Skeletal muscle tissue (tissue), 3 donors: ENCODE measurements at regions not wholly inside any gene's neighbourhood (a gene's known extent, or its start where the extent isn't known, plus 50 kb on each side); places are given as distances from the start of the nearest gene placed in this dataset.
"Not testable (repeated sequence)": the region's sequence is repeated elsewhere in the genome, so short reads cannot be mapped to it uniquely, and the experiment has no call there.

Experiments
- H3K27ac ChIP-seq: one replicate; pipeline ENCODE4 v1.7.0; 2013; ENCODE audit warnings: mild to moderate bottlenecking, low read depth, low read length, inconsistent platforms
- H3K27me3 ChIP-seq, 3 donors: one replicate each; pipeline ENCODE4 v1.7.0; 2013; ENCODE audit warnings: low read length in 3 of 3; ENCODE audit not compliant: control insufficient read depth in 3 of 3, insufficient read depth in 3 of 3
- H3K36me3 ChIP-seq, 3 donors: one replicate each; pipeline ENCODE4 v1.7.0; 2013; ENCODE audit warnings: low read length in 3 of 3; ENCODE audit not compliant: control insufficient read depth in 3 of 3, insufficient read depth in 3 of 3
- H3K4me1 ChIP-seq, 3 donors: one replicate each; pipeline ENCODE4 v1.7.0; 2013; ENCODE audit warnings: low read length in 3 of 3, mild to moderate bottlenecking in 3 of 3; ENCODE audit not compliant: control insufficient read depth in 3 of 3, insufficient read depth in 3 of 3
- H3K4me3 ChIP-seq, 3 donors: one replicate each; pipeline ENCODE4 v1.7.0; 2013; ENCODE audit warnings: low read length in 3 of 3
- H3K9ac ChIP-seq, 3 donors: one replicate each; pipeline ENCODE4 v1.7.0; 2013; ENCODE audit warnings: low read length in 3 of 3, mild to moderate bottlenecking in 3 of 3, moderate library complexity in 2 of 3, low read depth in 1 of 3
- H3K9me3 ChIP-seq, 3 donors: one replicate each; pipeline ENCODE4 v1.7.0; 2013; ENCODE audit warnings: low read length in 3 of 3; ENCODE audit not compliant: control insufficient read depth in 3 of 3
- donor health status: Osteomylitis.

- no peaks in the 10 kb centered on the region for H3K27me3 ChIP-seq
- no peaks in the 10 kb centered on the region for H3K9me3 ChIP-seq
- no peaks in the 10 kb centered on the region for H3K36me3 ChIP-seq
- H3K27ac ChIP-seq = no peak overlapping the region
- H3K4me3 ChIP-seq = no peak overlapping the region
- no peak overlapping the region for H3K9ac ChIP-seq
- H3K4me1 ChIP-seq = peaks cover 0 to 2% (median 0%) of the 10 kb centered on the region in 3 donors
Measured at GRCh38 chr20:12110274-12110673, 192.6 kb downstream of the BTBD3 start.

GRCh38 chr20:12110711-12111110 is 193.0 kb downstream of the BTBD3 start:
- no peak overlapping the region for H3K9ac ChIP-seq
- H3K4me3 ChIP-seq = no peak overlapping the region
- no peaks in the 10 kb centered on the region for H3K36me3 ChIP-seq
- no peaks in the 10 kb centered on the region for H3K27me3 ChIP-seq
- no peak overlapping the region for H3K27ac ChIP-seq
- H3K9me3 ChIP-seq = no peaks in the 10 kb centered on the region
- peaks cover 0 to 2% (median 0%) of the 10 kb centered on the region in 3 donors for H3K4me1 ChIP-seq

GRCh38 chr20:12111431-12112088 is 193.9 kb downstream of the BTBD3 start:
- no peak overlapping the region for H3K27ac ChIP-seq
- no peaks in the 10 kb centered on the region for H3K27me3 ChIP-seq
- no peak overlapping the region for H3K9ac ChIP-seq
- no peak overlapping the region for H3K4me3 ChIP-seq
- H3K36me3 ChIP-seq = no peaks in the 10 kb centered on the region
- no peaks in the 10 kb centered on the region for H3K9me3 ChIP-seq
- H3K4me1 ChIP-seq = peaks cover 0 to 2% (median 0%) of the 10 kb centered on the region in 3 donors

- Histone ChIP-seq H3K4me3 (no peak overlapping the region), H3K9ac (no peak overlapping the region), H3K27me3 (no peaks in the 10 kb centered on the region), H3K36me3 (no peaks in the 10 kb centered on the region), H3K9me3 (no peaks in the 10 kb centered on the region), H3K4me1 (peaks cover 0 to 2% (median 0%) of the 10 kb centered on the region in 3 donors), H3K27ac (no peak overlapping the region)
Measured at GRCh38 chr20:12112089-12112474, 194.4 kb downstream of the BTBD3 start.

- H3K4me3 ChIP-seq = no peak overlapping the region
- H3K27ac ChIP-seq = no peak overlapping the region
- H3K9me3 ChIP-seq = no peaks in the 10 kb centered on the region
- H3K36me3 ChIP-seq = no peaks in the 10 kb centered on the region
- peaks cover 0 to 2% (median 0%) of the 10 kb centered on the region in 3 donors for H3K4me1 ChIP-seq
- H3K9ac ChIP-seq = no peak overlapping the region
- no peaks in the 10 kb centered on the region for H3K27me3 ChIP-seq
Measured at GRCh38 chr20:12112665-12113064, 195.0 kb downstream of the BTBD3 start.

GRCh38 chr20:12113075-12113467 is 195.4 kb downstream of the BTBD3 start:
- Histone ChIP-seq H3K9ac (no peak overlapping the region), H3K27me3 (no peaks in the 10 kb centered on the region), H3K36me3 (no peaks in the 10 kb centered on the region), H3K4me1 (peaks cover 0 to 2% (median 0%) of the 10 kb centered on the region in 3 donors), H3K4me3 (no peak overlapping the region), H3K27ac (no peak overlapping the region), H3K9me3 (peaks cover 0 to 2% (median 0%) of the 10 kb centered on the region in 3 donors)

GRCh38 chr20:12113468-12114371 is 196.0 kb downstream of the BTBD3 start:
- Histone ChIP-seq H3K27me3 (no peaks in the 10 kb centered on the region), H3K27ac (no peak overlapping the region), H3K9ac (no peak overlapping the region), H3K36me3 (no peaks in the 10 kb centered on the region), H3K9me3 (peaks cover 0 to 2% (median 0%) of the 10 kb centered on the region in 3 donors), H3K4me3 (no peak overlapping the region), H3K4me1 (peaks cover 0 to 2% (median 0%) of the 10 kb centered on the region in 3 donors)

GRCh38 chr20:12129114-12129513 is 211.4 kb downstream of the BTBD3 start:
- not testable (repeated sequence) for H3K4me1 ChIP-seq, H3K9me3 ChIP-seq, H3K27ac ChIP-seq, H3K9ac ChIP-seq, H3K36me3 ChIP-seq, H3K4me3 ChIP-seq, H3K27me3 ChIP-seq

- not testable (repeated sequence) for H3K9ac ChIP-seq, H3K4me1 ChIP-seq, H3K36me3 ChIP-seq, H3K27me3 ChIP-seq, H3K27ac ChIP-seq, H3K9me3 ChIP-seq, H3K4me3 ChIP-seq
Measured at GRCh38 chr20:12129532-12129931, 211.8 kb downstream of the BTBD3 start.

GRCh38 chr20:12130781-12131180 is 213.1 kb downstream of the BTBD3 start:
- Histone ChIP-seq H3K4me3 (no peak overlapping the region), H3K9ac (no peak overlapping the region)

More at GRCh38 chr20:12130781-12131180, 213.1 kb downstream of the BTBD3 start:
- Histone ChIP-seq H3K9me3 (no peaks in the 10 kb centered on the region), H3K4me1 (no peaks in the 10 kb centered on the region), H3K36me3 (no peaks in the 10 kb centered on the region), H3K27me3 (no peaks in the 10 kb centered on the region), H3K27ac (no peak overlapping the region)
